Gastroesophageal sphincter (tissue), 4 donors: ENCODE measurements at regions not wholly inside any gene's neighbourhood (a gene's known extent, or its start where the extent isn't known, plus 50 kb on each side); places are given as distances from the start of the nearest gene placed in this dataset.
"Not testable (repeated sequence)": the region's sequence is repeated elsewhere in the genome, so short reads cannot be mapped to it uniquely, and the experiment has no call there.

Experiments
- ATAC-seq: fragments of 150-250 bp; one replicate; pipeline ENCODE4 v1.9.1; 2016; ENCODE audit warnings: mild to moderate bottlenecking, moderate library complexity
- H3K27ac ChIP-seq, 4 donors: fragments of 200-600 bp; sonication (generic) in 3 of 4; 1 replicate in 3 of 4; 2 replicates in 1 of 4; pipeline ENCODE4 v1.5.1; 2016 to 2019
- H3K27me3 ChIP-seq: fragments of 200-600 bp; sonication (generic); one replicate; pipeline ENCODE4 v1.5.1; 2019
- H3K36me3 ChIP-seq, 2 donors: fragments of 200-600 bp; sonication (generic); one replicate each; pipeline ENCODE4 v1.5.1; 2019; ENCODE audit warnings: control low read depth in 1 of 2
- H3K4me1 ChIP-seq, 3 donors: fragments of 200-600 bp; sonication (generic); 1 replicate in 2 of 3; 2 replicates in 1 of 3; pipeline ENCODE4 v1.5.1; 2016 to 2019; ENCODE audit warnings: control low read depth in 2 of 3
- H3K4me3 ChIP-seq, 2 donors: fragments of 200-600 bp; sonication (generic); one replicate each; pipeline ENCODE4 v1.5.1; 2019; ENCODE audit warnings: mild to moderate bottlenecking in 1 of 2, moderate library complexity in 1 of 2
- H3K9me3 ChIP-seq, 3 donors: fragments of 200-600 bp; sonication (generic); one replicate each; pipeline ENCODE4 v1.5.1; 2017 to 2019; ENCODE audit warnings: control low read depth in 2 of 3
- CTCF ChIP-seq, 4 experiments: fragments of 200-600 bp in 2 of 4; fragments of 450-650 bp in 2 of 4; sonication (generic) in 1 of 4; IDR thresholded peaks; one replicate each; pipeline ENCODE4 v1.5.1; 2017 to 2019; ENCODE audit warnings: antibody characterized with exemption in 4 of 4, mild to moderate bottlenecking in 2 of 4, moderate library complexity in 2 of 4
- EP300 ChIP-seq: sonication (generic); formaldehyde crosslinking; IDR thresholded peaks from one replicate; pipeline ENCODE4 v1.6.1; 2017; ENCODE audit warnings: antibody characterized with exemption, mild to moderate bottlenecking
- POLR2A ChIP-seq, 2 donors: fragments of 450-650 bp; IDR thresholded peaks; one replicate each; pipeline ENCODE4 v1.6.1; 2017; ENCODE audit warnings: antibody characterized with exemption in 2 of 2, mild to moderate bottlenecking in 2 of 2, moderate library complexity in 1 of 2
- POLR2AphosphoS5 ChIP-seq: sonication (generic); formaldehyde crosslinking; IDR thresholded peaks from one replicate; pipeline ENCODE4 v1.6.1; 2017; ENCODE audit warnings: antibody characterized with exemption
- WGBS, 2 donors: methylation state at CpG; one replicate each; pipeline ENCODE4 v1.1.5; 2018; ENCODE audit warnings: low coverage in 1 of 2; 5-methylcytosine and 5-hydroxymethylcytosine counted together

- no peak overlapping the region for H3K27ac ChIP-seq
- TF ChIP-seq POLR2A (IDR thresholded peaks at IDR 0.05), result no peak
- no peak for TF ChIP-seq CTCF (IDR thresholded peaks at IDR 0.05)
- no peak for TF ChIP-seq EP300
- no peak for TF ChIP-seq POLR2AphosphoS5
- no peaks in the 10 kb centered on the region for H3K27me3 ChIP-seq
- H3K4me3 ChIP-seq, result no peak overlapping the region
- 71 to 79% methylated on average over 4 of the region's 4 CpGs for WGBS, 2 donors
- no peaks in the 10 kb centered on the region for H3K4me1 ChIP-seq
- no peak for ATAC-seq
- peaks cover 0 to 10% (median 0%) of the 10 kb centered on the region in 3 donors for H3K9me3 ChIP-seq
- H3K36me3 ChIP-seq, result no peaks in the 10 kb centered on the region
Observed at GRCh38 chr13:108070491-108070890, 144.8 kb downstream of the LIG4 start.

- Histone ChIP-seq H3K9me3 (peaks cover 0 to 12% (median 0%) of the 10 kb centered on the region in 3 donors), H3K27me3 (no peaks in the 10 kb centered on the region), H3K4me3 (no peak overlapping the region), H3K36me3 (no peaks in the 10 kb centered on the region), H3K4me1 (no peaks in the 10 kb centered on the region), H3K27ac (no peak overlapping the region)
- 65 to 71% methylated on average over 3 to 4 of the region's 4 CpGs for WGBS, 2 donors
- no peak for TF ChIP-seq CTCF (IDR thresholded peaks at IDR 0.05)
- no peak for TF ChIP-seq POLR2A (IDR thresholded peaks at IDR 0.05)
- ATAC-seq, result no peak
Observed at GRCh38 chr13:108069521-108070210, 145.7 kb downstream of the LIG4 start.

GRCh38 chr13:108064372-108064771, 151.0 kb downstream of the LIG4 start:
- H3K36me3 ChIP-seq, H3K4me1 ChIP-seq, H3K4me3 ChIP-seq, H3K27me3 ChIP-seq, H3K27ac ChIP-seq, ATAC-seq: not testable (repeated sequence)
- 40 to 64% methylated on average over 1 of the region's 1 CpG for WGBS, 2 donors
- peaks cover 0 to 13% (median 0%) of the 10 kb centered on the region in 3 donors for H3K9me3 ChIP-seq

GRCh38 chr13:108060111-108060510, 155.2 kb downstream of the LIG4 start:
- Histone ChIP-seq H3K9me3 (peaks cover 0 to 7% (median 0%) of the 10 kb centered on the region in 3 donors), H3K27ac (no peak overlapping the region), H3K4me3 (no peak overlapping the region), H3K36me3 (no peaks in the 10 kb centered on the region), H3K4me1 (no peaks in the 10 kb centered on the region), H3K27me3 (no peaks in the 10 kb centered on the region)
- TF ChIP-seq CTCF (IDR thresholded peaks at IDR 0.05) (no peak), POLR2A (IDR thresholded peaks at IDR 0.05) (no peak), POLR2AphosphoS5 (no peak), EP300 (no peak)
- 75 to 88% methylated on average over 3 to 6 of the region's 6 CpGs for WGBS, 2 donors
- ATAC-seq, result no peak

- Histone ChIP-seq H3K9me3 (no peaks in the 10 kb centered on the region), H3K27ac (no peak overlapping the region), H3K36me3 (no peaks in the 10 kb centered on the region), H3K4me1 (no peaks in the 10 kb centered on the region), H3K4me3 (no peak overlapping the region), H3K27me3 (no peaks in the 10 kb centered on the region)
- TF ChIP-seq POLR2A (IDR thresholded peaks at IDR 0.05) (no peak), POLR2AphosphoS5 (no peak), CTCF (IDR thresholded peaks at IDR 0.05) (no peak), EP300 (no peak)
- WGBS, 2 donors, result 22 to 28% methylated on average over 2 of the region's 2 CpGs
- no peak for ATAC-seq
Observed at GRCh38 chr13:108056278-108056677, 159.1 kb downstream of the LIG4 start.
